Neuronal stem cell (in vitro differentiated cells): ENCODE measurements at regions not wholly inside any gene's neighbourhood (a gene's known extent, or its start where the extent isn't known, plus 50 kb on each side); places are given as distances from the start of the nearest gene placed in this dataset.

ENCODE experiments used
- DNase-seq: peaks from one replicate; pipeline ENCODE4 v3.0.0-alpha.2; 2013; ENCODE audit warnings: low spot score
- H2AFZ ChIP-seq: one replicate; pipeline ENCODE4 v1.6.1; 2013; ENCODE audit warnings: mild to moderate bottlenecking, low read length, inconsistent platforms
- H2AK5ac ChIP-seq: 2 replicates; pipeline ENCODE4 v1.6.1; 2013; ENCODE audit warnings: low read depth, mild to moderate bottlenecking, inconsistent platforms, low read length, moderate library complexity, mixed read lengths
- H2BK120ac ChIP-seq: 2 replicates; pipeline ENCODE4 v1.6.1; 2013; ENCODE audit warnings: low read depth, mild to moderate bottlenecking, inconsistent platforms, low read length, moderate library complexity, mixed read lengths
- H2BK12ac ChIP-seq: one replicate; pipeline ENCODE4 v1.6.1; 2013; ENCODE audit warnings: low read length, inconsistent platforms
- H2BK15ac ChIP-seq: 2 replicates; pipeline ENCODE4 v1.6.1; 2013; ENCODE audit warnings: mild to moderate bottlenecking, low read length, inconsistent platforms, mixed read lengths
- H2BK5ac ChIP-seq: one replicate; pipeline ENCODE4 v1.6.1; 2013; ENCODE audit warnings: inconsistent platforms, mild to moderate bottlenecking, low read length, moderate library complexity
- H3K14ac ChIP-seq: one replicate; pipeline ENCODE4 v1.6.1; 2013; ENCODE audit warnings: low read length, inconsistent platforms
- H3K18ac ChIP-seq: 2 replicates; pipeline ENCODE4 v1.6.1; 2013; ENCODE audit warnings: low read length, inconsistent platforms
- H3K23ac ChIP-seq: 2 replicates; pipeline ENCODE4 v1.6.1; 2013; ENCODE audit warnings: low read depth, mild to moderate bottlenecking, mixed read lengths, low read length, inconsistent platforms; ENCODE audit not compliant: poor library complexity
- H3K27ac ChIP-seq: replicated peaks from 3 replicates; pipeline ENCODE4 v1.5.1; 2013; ENCODE audit warnings: low read length, inconsistent platforms
- H3K27me3 ChIP-seq, 3 experiments: 2 replicates each; pipeline ENCODE4 v1.6.1; 2013; ENCODE audit warnings: low read length in 3 of 3, mild to moderate bottlenecking in 2 of 3, inconsistent platforms in 1 of 3, low read depth in 1 of 3, mixed read lengths in 1 of 3, moderate library complexity in 1 of 3; ENCODE audit not compliant: control insufficient read depth in 3 of 3, insufficient read depth in 3 of 3
- H3K36me3 ChIP-seq, 2 donors: replicated peaks in 1 of 2; 2 replicates each; pipeline ENCODE4 v1.6.1; 2013; ENCODE audit warnings: low read length in 2 of 2; ENCODE audit not compliant: control insufficient read depth in 2 of 2, insufficient read depth in 2 of 2
- H3K4ac ChIP-seq: 2 replicates; pipeline ENCODE4 v1.6.1; 2013; ENCODE audit warnings: inconsistent platforms, mild to moderate bottlenecking, low read length, moderate library complexity
- H3K4me1 ChIP-seq, 2 donors: 1 replicate in 1 of 2; 2 replicates in 1 of 2; pipeline ENCODE4 v1.6.1; 2013; ENCODE audit warnings: low read length in 2 of 2, low read depth in 1 of 2; ENCODE audit not compliant: control insufficient read depth in 2 of 2, insufficient read depth in 1 of 2
- H3K4me2 ChIP-seq: one replicate; pipeline ENCODE4 v1.6.1; 2013; ENCODE audit warnings: mild to moderate bottlenecking, low read length, inconsistent platforms; ENCODE audit not compliant: insufficient read depth, poor library complexity, severe bottlenecking
- H3K4me3 ChIP-seq, 2 donors: 2 replicates each; pipeline ENCODE4 v1.5.1; 2013; ENCODE audit warnings: low read length in 2 of 2, mild to moderate bottlenecking in 2 of 2, inconsistent platforms in 1 of 2, moderate library complexity in 1 of 2
- H3K79me1 ChIP-seq: one replicate; pipeline ENCODE4 v1.6.1; 2013; ENCODE audit warnings: low read depth, mild to moderate bottlenecking, inconsistent platforms, low read length, moderate library complexity
- H3K9ac ChIP-seq: one replicate; pipeline ENCODE4 v1.6.1; 2013; ENCODE audit warnings: mild to moderate bottlenecking, low read depth, low read length, inconsistent platforms; ENCODE audit not compliant: poor library complexity
- H3K9me3 ChIP-seq, 2 donors: replicated peaks in 1 of 2; 2 replicates each; pipeline versions ENCODE3 to v1.6.1; 2013; ENCODE audit warnings: low read length in 2 of 2, mild to moderate bottlenecking in 2 of 2, inconsistent platforms in 1 of 2, low read depth in 1 of 2, mixed read lengths in 1 of 2, moderate library complexity in 1 of 2; ENCODE audit not compliant: control insufficient read depth in 2 of 2, insufficient read depth in 1 of 2
- H4K8ac ChIP-seq: one replicate; pipeline ENCODE4 v1.6.1; 2013; ENCODE audit warnings: low read depth, mild to moderate bottlenecking, inconsistent platforms, low read length, moderate library complexity
- H4K91ac ChIP-seq: one replicate; pipeline ENCODE4 v1.6.1; 2013; ENCODE audit warnings: low read length, low read depth, mild to moderate bottlenecking, inconsistent platforms; ENCODE audit not compliant: poor library complexity
- WGBS, 2 donors: extraction: QIAGEN DNeasy Blood & Tissue Kit; methylation state at CpG; one replicate each; pipeline ENCODE4 v1.1.7; 2013; ENCODE audit warnings: missing lambda C conversion rate in 2 of 2, mixed read lengths in 1 of 2; ENCODE audit not compliant: insufficient read length in 2 of 2, insufficient replicate concordance in 1 of 2; ENCODE audit errors: extremely low coverage in 2 of 2; 5-methylcytosine and 5-hydroxymethylcytosine counted together

DNA sequence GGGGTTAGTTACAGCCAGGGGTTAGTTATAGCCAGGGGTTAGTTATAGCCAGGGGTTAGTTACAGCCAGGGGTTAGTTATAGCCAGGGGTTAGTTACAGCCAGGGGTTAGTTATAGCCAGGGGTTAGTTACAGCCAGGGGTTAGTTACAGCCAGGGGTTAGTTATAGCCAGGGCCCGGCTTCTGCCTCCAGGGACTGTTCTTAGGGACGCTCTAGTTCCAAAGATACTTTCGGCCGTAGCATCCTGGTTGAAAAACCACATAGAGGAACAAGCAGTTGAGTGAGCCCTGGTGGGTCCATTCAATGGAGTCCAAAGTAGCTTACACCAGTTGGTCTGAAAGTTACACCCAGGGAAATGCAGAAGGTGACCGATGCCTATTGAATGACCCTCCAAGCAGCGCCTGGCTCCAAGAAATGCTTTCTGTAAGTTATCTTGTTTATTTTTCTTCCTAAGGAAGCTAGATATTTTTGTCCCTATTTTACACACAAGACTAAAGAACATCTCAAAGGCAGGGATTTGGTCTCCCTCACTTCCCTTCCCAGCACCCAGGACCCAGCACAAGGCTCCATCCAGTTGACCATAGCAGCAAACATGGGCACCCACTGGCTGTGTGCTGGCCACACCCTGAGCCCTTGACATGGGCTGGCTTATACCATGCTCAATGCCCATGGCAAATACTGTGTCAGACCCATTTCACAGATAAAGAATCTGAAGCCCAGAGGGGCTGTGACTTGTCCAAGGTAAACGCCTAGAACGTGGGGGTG, 49.7 kb upstream of the SHISAL1 start:
- no peak for DNase-seq
- Histone ChIP-seq H2AK5ac (no peak overlapping the region), H2BK12ac (no peak overlapping the region), H2BK5ac (no peak overlapping the region), H4K91ac (no peak overlapping the region), H3K36me3 (no peaks in the 10 kb centered on the region), H3K4me1 (peaks cover 22 to 35% of the 10 kb centered on the region in 2 donors), H3K4me3 (no peak overlapping the region), H3K4ac (no peak overlapping the region), H2AFZ (no peak overlapping the region), H3K27ac (no peak overlapping the region), H3K9ac (no peak overlapping the region), H3K4me2 (no peak overlapping the region), H3K14ac (no peak overlapping the region), H3K27me3 (peaks cover 0 to 32% (median 0%) of the 10 kb centered on the region in 3 experiments), H3K9me3 (no peaks in the 10 kb centered on the region), H3K18ac (no peak overlapping the region), H2BK15ac (no peak overlapping the region), H3K79me1 (peaks cover 2% of the 10 kb centered on the region), H4K8ac (no peak overlapping the region), H3K23ac (no peak overlapping the region), H2BK120ac (no peak overlapping the region)
- no CpG with 5 or more reads among the region's 8 CpGs for WGBS, 2 donors
